Cardiac muscle cell (in vitro differentiated cells and primary cell): ENCODE measurements at regions not wholly inside any gene's neighbourhood (a gene's known extent, or its start where the extent isn't known, plus 50 kb on each side); places are given as distances from the start of the nearest gene placed in this dataset.

Experiments
- DNase-seq, 2 donors: peaks; one replicate each; pipeline versions ENCODE4 v3.0.0 to v3.0.0-alpha.2; 2010 to 2017; ENCODE audit warnings: low read depth in 1 of 2, low spot score in 1 of 2
- H3K27ac ChIP-seq: fragments of 200-600 bp; sonication (generic); 2 replicates; pipeline ENCODE4 v1.5.1; 2016
- H3K27me3 ChIP-seq: fragments of 200-600 bp; sonication (generic); 2 replicates; pipeline ENCODE4 v1.6.0; 2016; ENCODE audit warnings: control low read depth
- H3K36me3 ChIP-seq: fragments of 200-600 bp; sonication (generic); 2 replicates; pipeline ENCODE4 v1.5.1; 2016; ENCODE audit warnings: control low read depth
- H3K4me1 ChIP-seq: fragments of 200-600 bp; sonication (generic); 2 replicates; pipeline ENCODE4 v1.8.1; 2017; ENCODE audit warnings: low read depth, mild to moderate bottlenecking, mixed run types
- H3K4me3 ChIP-seq: fragments of 200-600 bp; sonication (generic); 2 replicates; pipeline ENCODE4 v1.5.1; 2016; ENCODE audit warnings: mild to moderate bottlenecking
- H3K9me3 ChIP-seq: fragments of 200-600 bp; sonication (generic); 2 replicates; pipeline ENCODE4 v1.5.1; 2017; ENCODE audit warnings: low read depth, mild to moderate bottlenecking, control low read depth
- TF ChIP-seq, protein P1 (sequence below): IDR thresholded peaks from 2 replicates; pipeline ENCODE4 v1.5.1; 2012; ENCODE audit warnings: low read depth, mild to moderate bottlenecking, low read length

DNA sequence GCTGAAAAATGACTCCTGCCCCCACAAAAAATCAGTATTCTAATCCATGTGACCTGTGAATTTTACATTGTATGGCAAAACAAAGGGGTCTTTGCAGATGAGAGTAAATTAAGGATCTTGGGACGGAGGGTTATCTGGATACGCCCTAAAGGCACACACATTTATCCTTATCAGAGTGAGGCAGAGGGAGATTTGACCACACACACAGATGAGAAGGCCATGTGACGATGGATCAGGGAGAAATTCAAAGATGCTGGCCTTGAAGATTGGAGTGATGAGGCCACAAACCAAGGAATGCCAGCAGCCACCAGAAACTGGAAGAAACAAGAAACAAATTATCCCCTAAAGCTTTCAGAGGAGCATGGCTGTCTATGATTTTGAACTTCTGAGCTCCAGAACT is 288.5 kb downstream of the XXYLT1 start:
- TF ChIP-seq, protein P1, sequence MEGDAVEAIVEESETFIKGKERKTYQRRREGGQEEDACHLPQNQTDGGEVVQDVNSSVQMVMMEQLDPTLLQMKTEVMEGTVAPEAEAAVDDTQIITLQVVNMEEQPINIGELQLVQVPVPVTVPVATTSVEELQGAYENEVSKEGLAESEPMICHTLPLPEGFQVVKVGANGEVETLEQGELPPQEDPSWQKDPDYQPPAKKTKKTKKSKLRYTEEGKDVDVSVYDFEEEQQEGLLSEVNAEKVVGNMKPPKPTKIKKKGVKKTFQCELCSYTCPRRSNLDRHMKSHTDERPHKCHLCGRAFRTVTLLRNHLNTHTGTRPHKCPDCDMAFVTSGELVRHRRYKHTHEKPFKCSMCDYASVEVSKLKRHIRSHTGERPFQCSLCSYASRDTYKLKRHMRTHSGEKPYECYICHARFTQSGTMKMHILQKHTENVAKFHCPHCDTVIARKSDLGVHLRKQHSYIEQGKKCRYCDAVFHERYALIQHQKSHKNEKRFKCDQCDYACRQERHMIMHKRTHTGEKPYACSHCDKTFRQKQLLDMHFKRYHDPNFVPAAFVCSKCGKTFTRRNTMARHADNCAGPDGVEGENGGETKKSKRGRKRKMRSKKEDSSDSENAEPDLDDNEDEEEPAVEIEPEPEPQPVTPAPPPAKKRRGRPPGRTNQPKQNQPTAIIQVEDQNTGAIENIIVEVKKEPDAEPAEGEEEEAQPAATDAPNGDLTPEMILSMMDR: no peak
- Histone ChIP-seq H3K36me3 (no peaks in the 10 kb centered on the region), H3K4me1 (peaks cover 2% of the 10 kb centered on the region), H3K27ac (no peak overlapping the region), H3K9me3 (no peaks in the 10 kb centered on the region), H3K4me3 (no peak overlapping the region), H3K27me3 (no peaks in the 10 kb centered on the region)
- no peak for DNase-seq

DNA sequence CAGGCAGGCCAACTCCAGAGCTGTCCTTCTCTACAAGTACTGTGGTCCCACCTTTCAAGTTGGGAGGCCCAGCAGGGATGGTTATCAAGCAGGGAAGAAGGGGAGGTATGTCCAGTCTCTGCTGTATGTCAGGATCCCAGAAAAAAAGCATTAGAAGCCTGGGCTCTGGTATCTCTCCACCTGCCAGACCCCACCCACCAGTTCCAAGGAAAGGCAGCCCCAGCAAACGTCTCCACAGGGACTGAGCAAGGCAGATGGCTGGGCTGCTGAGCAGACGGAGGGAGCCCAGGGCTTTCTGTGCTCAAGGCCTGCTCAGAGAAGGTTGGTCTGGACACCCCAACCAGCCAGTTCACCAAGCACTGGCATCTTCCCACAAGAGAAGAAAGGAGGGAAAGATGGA is 287.8 kb downstream of the XXYLT1 start:
- Histone ChIP-seq H3K4me3 (no peak overlapping the region), H3K4me1 (peaks cover 4% of the 10 kb centered on the region), H3K9me3 (no peaks in the 10 kb centered on the region), H3K36me3 (no peaks in the 10 kb centered on the region), H3K27ac (no peak overlapping the region), H3K27me3 (no peaks in the 10 kb centered on the region)
- TF ChIP-seq, protein P1: no peak
- no peak for DNase-seq

DNA sequence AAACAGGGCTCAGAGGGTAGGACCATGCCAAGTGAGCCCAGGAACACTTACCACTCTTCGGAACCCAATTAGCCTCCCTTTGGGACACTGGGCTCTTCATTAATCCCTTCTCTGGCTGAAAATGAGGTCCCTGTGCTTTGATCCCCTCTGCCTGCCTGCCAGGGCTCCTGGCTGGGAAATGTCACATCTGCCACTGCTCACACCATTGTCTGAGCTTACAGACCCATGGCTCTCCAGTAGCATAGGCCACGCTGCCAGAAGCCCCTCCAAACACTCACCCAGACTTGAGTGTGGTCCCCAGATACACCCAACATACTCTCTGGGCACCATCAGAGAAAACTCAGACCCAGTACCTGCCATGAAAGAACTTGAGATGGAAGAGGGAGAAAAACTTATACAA is 287.3 kb downstream of the XXYLT1 start:
- H3K4me3 ChIP-seq: no peak overlapping the region
- H3K4me1 ChIP-seq: peaks cover 4% of the 10 kb centered on the region
- H3K36me3 ChIP-seq: no peaks in the 10 kb centered on the region
- H3K27me3 ChIP-seq: no peaks in the 10 kb centered on the region
- no peak for DNase-seq
- H3K27ac ChIP-seq: no peak overlapping the region
- H3K9me3 ChIP-seq: no peaks in the 10 kb centered on the region
- TF ChIP-seq, protein P1: no peak

DNA sequence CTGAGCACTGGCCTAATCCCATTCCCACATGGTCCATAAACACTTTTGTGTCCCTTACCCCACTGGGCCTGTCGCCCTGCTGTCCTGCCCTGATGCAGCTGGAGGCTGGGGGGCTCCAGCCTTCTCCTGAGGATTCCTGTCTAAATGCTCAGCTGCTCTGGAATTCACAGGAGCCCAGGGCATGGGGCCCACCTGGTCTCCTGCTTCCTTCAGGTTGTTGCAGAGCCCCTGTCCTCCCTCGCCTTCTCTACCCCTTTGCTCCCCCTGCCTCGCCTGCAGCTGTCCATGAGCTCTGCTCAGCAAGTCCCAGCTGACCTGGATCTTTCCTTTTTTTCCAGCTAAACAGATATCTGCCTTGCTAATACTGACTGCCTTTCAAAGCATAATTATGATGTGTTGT is 286.9 kb downstream of the XXYLT1 start:
- H3K27ac ChIP-seq: no peak overlapping the region
- TF ChIP-seq, protein P1: no peak
- DNase-seq: no peak
- no peaks in the 10 kb centered on the region for H3K36me3 ChIP-seq
- no peaks in the 10 kb centered on the region for H3K9me3 ChIP-seq
- H3K27me3 ChIP-seq: no peaks in the 10 kb centered on the region
- peaks cover 4% of the 10 kb centered on the region for H3K4me1 ChIP-seq
- H3K4me3 ChIP-seq: no peak overlapping the region

DNA sequence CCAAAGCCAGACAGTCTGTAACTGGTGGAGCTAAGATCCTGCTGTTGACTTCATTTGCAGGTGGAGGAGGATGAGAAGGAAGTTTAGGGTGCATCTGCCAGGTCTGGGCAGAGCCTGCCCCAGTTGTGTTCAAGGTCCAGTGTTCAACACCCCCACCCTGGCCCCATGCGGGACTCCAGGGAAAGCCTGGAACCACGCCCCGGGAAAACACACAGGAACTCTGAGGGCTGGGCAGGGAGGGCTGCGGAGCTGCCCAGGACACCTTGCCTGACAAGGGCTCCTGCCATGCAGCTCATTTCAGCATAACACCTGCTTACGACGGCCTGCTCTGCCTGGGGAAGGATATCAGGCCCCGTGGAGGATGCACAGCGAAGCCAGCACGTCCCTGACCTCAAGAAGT is 286.3 kb downstream of the XXYLT1 start:
- no peak for DNase-seq
- Histone ChIP-seq H3K4me3 (no peak overlapping the region), H3K27ac (no peak overlapping the region), H3K36me3 (no peaks in the 10 kb centered on the region), H3K27me3 (no peaks in the 10 kb centered on the region), H3K9me3 (no peaks in the 10 kb centered on the region), H3K4me1 (peaks cover 4% of the 10 kb centered on the region)
- TF ChIP-seq, protein P1: no peak

DNA sequence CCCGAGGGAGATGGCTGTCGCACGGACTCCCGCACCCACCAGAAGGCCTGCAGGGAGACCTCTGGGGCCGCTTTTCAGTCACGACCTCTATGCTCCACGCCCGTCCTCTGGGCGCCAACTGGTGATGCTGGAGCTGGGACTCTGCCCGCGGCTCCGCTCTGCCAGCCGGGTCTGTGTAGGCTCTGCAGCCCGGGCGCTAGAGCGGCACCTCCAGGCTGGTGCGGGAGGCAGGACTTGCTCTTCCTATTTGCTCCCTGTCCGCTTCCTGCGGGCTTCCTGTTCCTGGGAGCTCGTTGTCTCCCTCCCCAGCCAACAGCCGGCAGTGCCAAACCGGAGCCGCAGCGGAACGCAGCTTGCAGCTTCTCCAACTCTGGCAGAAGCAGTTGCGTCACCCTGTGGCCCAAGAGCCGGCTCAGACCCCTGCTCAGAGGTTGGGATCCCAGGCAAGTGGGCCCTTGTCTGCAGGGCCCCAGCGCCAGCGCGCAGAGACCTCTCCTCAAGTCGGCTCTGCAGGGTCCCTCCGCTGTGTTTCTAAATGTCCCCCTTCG is 285.9 kb downstream of the XXYLT1 start:
- H3K36me3 ChIP-seq: no peaks in the 10 kb centered on the region
- H3K9me3 ChIP-seq: no peaks in the 10 kb centered on the region
- H3K27me3 ChIP-seq: no peaks in the 10 kb centered on the region
- TF ChIP-seq, protein P1: peak; percentile 56
- peak; percentile 66 to 91 for DNase-seq
- no peak overlapping the region for H3K4me3 ChIP-seq
- no peak overlapping the region for H3K27ac ChIP-seq
- peaks cover 4% of the 10 kb centered on the region for H3K4me1 ChIP-seq
